ENCODE measurements at regions not wholly inside any gene's neighbourhood (a gene's known extent, or its start where the extent isn't known, plus 50 kb on each side); places are given as distances from the start of the nearest gene placed in this dataset.

- H3K9me3 ChIP-seq (ENCODE audit: low read depth, low read length), result no peaks in the 10 kb centered on the region
- no peak for TF ChIP-seq CTCF (IDR thresholded peaks at IDR 0.05; ENCODE audit: extremely low read depth, low read depth, low read length)
- no peak overlapping the region for H3K4me3 ChIP-seq (ENCODE audit: insufficient read depth, low read length)
- H3K36me3 ChIP-seq (ENCODE audit: insufficient read depth, low read length), result no peaks in the 10 kb centered on the region
- no peak overlapping the region for H3K27ac ChIP-seq (ENCODE audit: low read depth, low read length)
- H3K27me3 ChIP-seq (ENCODE audit: insufficient read depth, low read length), result no peaks in the 10 kb centered on the region
- H2AFZ ChIP-seq (ENCODE audit: low read length), result no peak overlapping the region
- no peaks in the 10 kb centered on the region for H3K79me2 ChIP-seq (ENCODE audit: insufficient read depth, low read length)
- H4K20me1 ChIP-seq (ENCODE audit: insufficient read depth, low read length), result no peaks in the 10 kb centered on the region
- no peaks in the 10 kb centered on the region for H3K4me1 ChIP-seq (ENCODE audit: insufficient read depth, low read length)
- no peak for DNase-seq (ENCODE audit: insufficient read length, low spot score, missing footprints)
- H3K4me2 ChIP-seq (ENCODE audit: insufficient read depth, low read length), result no peak overlapping the region
These were observed 309.4 kb upstream of the THRB start for GRCh38 chr3:24804095-24804494.

DNA sequence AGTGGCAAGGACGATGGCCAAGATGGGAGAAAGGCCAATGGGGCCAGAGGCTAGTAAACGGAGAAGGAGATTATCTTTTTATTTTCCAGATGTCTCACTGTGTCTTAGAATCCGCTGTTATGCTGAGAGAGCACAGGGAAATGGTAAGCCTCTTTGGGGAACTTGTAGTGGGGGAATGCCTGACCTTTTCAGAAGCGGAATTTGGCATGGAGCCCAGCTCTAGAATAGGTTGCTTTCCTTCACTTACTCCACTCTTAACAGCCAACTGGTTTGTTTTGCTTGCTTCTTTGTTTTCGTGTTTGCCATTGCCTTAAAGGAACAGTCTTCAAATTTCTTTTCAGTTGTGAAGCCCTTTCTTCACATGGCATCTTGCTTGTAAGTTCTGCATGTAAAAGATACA is 316.2 kb upstream of the THRB start:
- H3K4me1 ChIP-seq (ENCODE audit: insufficient read depth, low read length), result no peaks in the 10 kb centered on the region
- no peak for DNase-seq (ENCODE audit: insufficient read length, low spot score, missing footprints)
- no peak overlapping the region for H2AFZ ChIP-seq (ENCODE audit: low read length)
- H3K27ac ChIP-seq (ENCODE audit: low read depth, low read length), result no peak overlapping the region
- no peaks in the 10 kb centered on the region for H3K36me3 ChIP-seq (ENCODE audit: insufficient read depth, low read length)
- no peaks in the 10 kb centered on the region for H4K20me1 ChIP-seq (ENCODE audit: insufficient read depth, low read length)
- no peak overlapping the region for H3K4me3 ChIP-seq (ENCODE audit: insufficient read depth, low read length)
- H3K79me2 ChIP-seq (ENCODE audit: insufficient read depth, low read length), result no peaks in the 10 kb centered on the region
- TF ChIP-seq CTCF (IDR thresholded peaks at IDR 0.05; ENCODE audit: extremely low read depth, low read depth, low read length), result no peak
- H3K9me3 ChIP-seq (ENCODE audit: low read depth, low read length), result no peaks in the 10 kb centered on the region
- H3K27me3 ChIP-seq (ENCODE audit: insufficient read depth, low read length), result no peaks in the 10 kb centered on the region
- no peak overlapping the region for H3K4me2 ChIP-seq (ENCODE audit: insufficient read depth, low read length)

GRCh38 chr3:24812116-24812515 is 317.5 kb upstream of the THRB start:
- Histone ChIP-seq H3K36me3 (ENCODE audit: insufficient read depth, low read length) (no peaks in the 10 kb centered on the region), H3K4me1 (ENCODE audit: insufficient read depth, low read length) (no peaks in the 10 kb centered on the region), H3K27ac (ENCODE audit: low read depth, low read length) (no peak overlapping the region), H2AFZ (ENCODE audit: low read length) (no peak overlapping the region), H4K20me1 (ENCODE audit: insufficient read depth, low read length) (no peaks in the 10 kb centered on the region), H3K27me3 (ENCODE audit: insufficient read depth, low read length) (no peaks in the 10 kb centered on the region), H3K9me3 (ENCODE audit: low read depth, low read length) (no peaks in the 10 kb centered on the region), H3K4me2 (ENCODE audit: insufficient read depth, low read length) (no peak overlapping the region), H3K79me2 (ENCODE audit: insufficient read depth, low read length) (no peaks in the 10 kb centered on the region), H3K4me3 (ENCODE audit: insufficient read depth, low read length) (no peak overlapping the region)
- no peak for TF ChIP-seq CTCF (IDR thresholded peaks at IDR 0.05; ENCODE audit: extremely low read depth, low read depth, low read length)
- DNase-seq (ENCODE audit: insufficient read length, low spot score, missing footprints), result no peak

DNA sequence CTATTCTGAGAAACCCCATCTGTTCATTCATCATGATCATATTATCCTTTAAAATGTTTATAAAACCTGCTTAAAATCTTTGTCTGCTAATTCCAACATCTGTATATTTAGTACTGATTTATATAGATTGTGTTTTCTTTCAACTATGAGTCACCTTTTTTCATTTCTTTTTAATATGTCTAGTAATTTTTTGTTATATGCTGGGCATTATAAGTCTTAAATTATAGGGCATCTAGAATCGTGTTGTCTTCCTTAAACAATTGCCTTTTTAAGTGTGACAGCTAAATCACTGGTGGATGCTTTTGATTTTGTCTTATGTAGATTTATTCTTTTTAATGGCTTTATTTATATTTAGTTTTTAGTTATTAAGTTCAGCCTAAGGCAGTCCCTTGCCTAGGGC is 323.4 kb upstream of the THRB start:
- Histone ChIP-seq H3K4me1 (ENCODE audit: insufficient read depth, low read length) (no peaks in the 10 kb centered on the region), H3K9me3 (ENCODE audit: low read depth, low read length) (no peaks in the 10 kb centered on the region), H3K79me2 (ENCODE audit: insufficient read depth, low read length) (no peaks in the 10 kb centered on the region), H3K27me3 (ENCODE audit: insufficient read depth, low read length) (no peaks in the 10 kb centered on the region), H3K4me2 (ENCODE audit: insufficient read depth, low read length) (no peak overlapping the region), H3K36me3 (ENCODE audit: insufficient read depth, low read length) (no peaks in the 10 kb centered on the region), H3K4me3 (ENCODE audit: insufficient read depth, low read length) (no peak overlapping the region), H2AFZ (ENCODE audit: low read length) (no peak overlapping the region), H3K27ac (ENCODE audit: low read depth, low read length) (no peak overlapping the region), H4K20me1 (ENCODE audit: insufficient read depth, low read length) (no peaks in the 10 kb centered on the region)
- no peak for DNase-seq (ENCODE audit: insufficient read length, low spot score, missing footprints)
- TF ChIP-seq CTCF (IDR thresholded peaks at IDR 0.05; ENCODE audit: extremely low read depth, low read depth, low read length), result no peak
